GM23338 (cell line): ENCODE measurements at regions not wholly inside any gene's neighbourhood (a gene's known extent, or its start where the extent isn't known, plus 50 kb on each side); places are given as distances from the start of the nearest gene placed in this dataset.

Source experiments
- ATAC-seq: fragments of 200-7000 bp; cut with Tn5 transposase; 3 replicates; pipeline ENCODE4 v1.9.1; 2020
- DNase-seq: peaks from one replicate; pipeline ENCODE4 v3.0.0-alpha.2; 2015; ENCODE audit warnings: low spot score
- H2AFZ ChIP-seq: fragments of 200-600 bp; sonication (generic); 2 replicates; pipeline ENCODE4 v1.8.0; 2016; ENCODE audit warnings: antibody characterized with exemption, mild to moderate bottlenecking, moderate library complexity
- H3F3A ChIP-seq: fragments of 200-600 bp; sonication (generic); replicated peaks from 2 replicates; pipeline ENCODE4 v1.8.0; 2017; ENCODE audit warnings: antibody characterized with exemption, mixed run types, low read depth
- H3K27ac ChIP-seq: fragments of 200-600 bp; sonication (generic); 2 replicates; pipeline ENCODE4 v1.6.1; 2016; ENCODE audit warnings: low read depth
- H3K27me3 ChIP-seq: fragments of 200-600 bp; sonication (generic); 2 replicates; pipeline ENCODE4 v1.8.0; 2016; ENCODE audit warnings: mild to moderate bottlenecking, mixed run types, moderate library complexity; ENCODE audit not compliant: insufficient read depth
- H3K36me3 ChIP-seq: fragments of 200-600 bp; sonication (generic); 2 replicates; pipeline ENCODE4 v1.8.0; 2016; ENCODE audit warnings: mild to moderate bottlenecking; ENCODE audit not compliant: insufficient read depth
- H3K4me1 ChIP-seq: fragments of 200-600 bp; sonication (generic); 2 replicates; pipeline ENCODE4 v1.8.0; 2016; ENCODE audit warnings: mild to moderate bottlenecking, moderate library complexity; ENCODE audit not compliant: insufficient read depth
- H3K4me2 ChIP-seq: fragments of 200-600 bp; sonication (generic); 2 replicates; pipeline ENCODE4 v1.7.1; 2017; ENCODE audit warnings: mixed run types
- H3K4me3 ChIP-seq: fragments of 200-600 bp; sonication (generic); 2 replicates; pipeline ENCODE4 v1.6.1; 2016; ENCODE audit warnings: mixed run types
- H3K79me2 ChIP-seq: fragments of 200-600 bp; sonication (generic); replicated peaks from 2 replicates; pipeline ENCODE4 v1.8.0; 2017; ENCODE audit warnings: mild to moderate bottlenecking; ENCODE audit not compliant: insufficient read depth
- H3K9me2 ChIP-seq: fragments of 200-600 bp; sonication (generic); 2 replicates; pipeline ENCODE4 v1.8.0; 2017; ENCODE audit not compliant: insufficient read depth
- H4K20me1 ChIP-seq: fragments of 200-600 bp; sonication (generic); replicated peaks from 2 replicates; pipeline ENCODE4 v1.8.0; 2017; ENCODE audit warnings: mild to moderate bottlenecking; ENCODE audit not compliant: insufficient read depth
- H3K27ac Mint-ChIP-seq: 2 replicates; pipeline ENCODE4 v1.8.0; 2020; ENCODE audit warnings: inconsistent platforms, mild to moderate bottlenecking, moderate library complexity, mixed read lengths
- H3K27me3 Mint-ChIP-seq: 3 replicates; pipeline ENCODE4 v1.8.0; 2022; ENCODE audit warnings: low read depth, mild to moderate bottlenecking, moderate library complexity, mixed read lengths, inconsistent platforms; ENCODE audit not compliant: insufficient read depth, poor library complexity
- H3K36me3 Mint-ChIP-seq: 3 replicates; pipeline ENCODE4 v1.8.0; 2021; ENCODE audit warnings: low read depth, mild to moderate bottlenecking, inconsistent platforms, moderate library complexity, mixed read lengths
- H3K4me1 Mint-ChIP-seq: 3 replicates; pipeline ENCODE4 v1.8.0; 2020; ENCODE audit warnings: mild to moderate bottlenecking, inconsistent platforms, mixed read lengths
- H3K4me3 Mint-ChIP-seq: 3 replicates; pipeline ENCODE4 v1.8.0; 2021; ENCODE audit warnings: moderate library complexity, mild to moderate bottlenecking, inconsistent platforms, mixed read lengths
- H3K9me3 Mint-ChIP-seq: 3 replicates; pipeline ENCODE4 v1.8.0; 2020; ENCODE audit warnings: moderate library complexity, mild to moderate bottlenecking, inconsistent platforms, mixed read lengths
- CREB1 ChIP-seq: fragments of 250-450 bp; sonication (Bioruptor Pico); IDR thresholded peaks from 2 replicates; pipeline ENCODE4 v1.5.0; 2020; ENCODE audit warnings: low read depth, mild to moderate bottlenecking, moderate library complexity
- EZH2 ChIP-seq: fragments of 200-600 bp; sonication (generic); IDR thresholded peaks from one replicate; pipeline ENCODE4 v1.8.0; 2017; ENCODE audit warnings: antibody characterized with exemption, mild to moderate bottlenecking, low read depth; ENCODE audit not compliant: unreplicated experiment
- EZH2phosphoT487 ChIP-seq: fragments of 200-600 bp; sonication (generic); IDR thresholded peaks from one replicate; pipeline ENCODE4 v1.8.1; 2018; ENCODE audit warnings: antibody characterized with exemption; ENCODE audit not compliant: unreplicated experiment
- JUNB ChIP-seq: IDR thresholded peaks from one replicate; pipeline ENCODE4 v1.6.1; 2016; ENCODE audit warnings: antibody characterized with exemption; ENCODE audit not compliant: unreplicated experiment
- NANOG ChIP-seq: IDR thresholded peaks from 2 replicates; pipeline ENCODE4 v1.6.1; 2016; ENCODE audit warnings: antibody characterized with exemption, borderline replicate concordance
- POLR2AphosphoS5 ChIP-seq: IDR thresholded peaks from 2 replicates; pipeline ENCODE4 v1.6.1; 2016; ENCODE audit warnings: antibody characterized with exemption, low read depth
- STAT1 ChIP-seq: IDR thresholded peaks from one replicate; pipeline ENCODE4 v1.6.1; 2016; ENCODE audit warnings: antibody characterized with exemption; ENCODE audit not compliant: unreplicated experiment
- ZNF114 ChIP-seq: fragments of 250-450 bp; sonication (Bioruptor Pico); IDR thresholded peaks from 2 replicates; pipeline ENCODE4 v1.5.0; 2020; ENCODE audit warnings: mild to moderate bottlenecking, moderate library complexity
- ZNF331 ChIP-seq: fragments of 250-450 bp; sonication (Bioruptor Pico); IDR thresholded peaks from 2 replicates; pipeline ENCODE4 v1.5.0; 2020; ENCODE audit warnings: low read depth, mild to moderate bottlenecking, moderate library complexity
- TF ChIP-seq, protein P1 (sequence below): IDR thresholded peaks from 2 replicates; pipeline ENCODE4 v1.6.1; 2016; ENCODE audit warnings: antibody characterized with exemption
- TF ChIP-seq, protein P2 (sequence below): IDR thresholded peaks from one replicate; pipeline ENCODE4 v1.6.1; 2018; ENCODE audit warnings: antibody characterized with exemption; ENCODE audit not compliant: unreplicated experiment
- TF ChIP-seq, protein P3 (sequence below), 2 experiments: fragments of 200-600 bp in 1 of 2; sonication (generic) in 1 of 2; conservative IDR thresholded peaks; 2 replicates each; pipeline versions ENCODE4 v1.5.1 to v1.6.1; 2016 to 2017; ENCODE audit warnings: antibody characterized with exemption in 2 of 2, low read depth in 2 of 2, mild to moderate bottlenecking in 2 of 2, moderate library complexity in 1 of 2
- TF ChIP-seq, protein P4 (sequence below): fragments of 250-450 bp; sonication (Bioruptor Pico); IDR thresholded peaks from 2 replicates; pipeline ENCODE4 v1.5.0; 2020; ENCODE audit warnings: mild to moderate bottlenecking, moderate library complexity

DNA sequence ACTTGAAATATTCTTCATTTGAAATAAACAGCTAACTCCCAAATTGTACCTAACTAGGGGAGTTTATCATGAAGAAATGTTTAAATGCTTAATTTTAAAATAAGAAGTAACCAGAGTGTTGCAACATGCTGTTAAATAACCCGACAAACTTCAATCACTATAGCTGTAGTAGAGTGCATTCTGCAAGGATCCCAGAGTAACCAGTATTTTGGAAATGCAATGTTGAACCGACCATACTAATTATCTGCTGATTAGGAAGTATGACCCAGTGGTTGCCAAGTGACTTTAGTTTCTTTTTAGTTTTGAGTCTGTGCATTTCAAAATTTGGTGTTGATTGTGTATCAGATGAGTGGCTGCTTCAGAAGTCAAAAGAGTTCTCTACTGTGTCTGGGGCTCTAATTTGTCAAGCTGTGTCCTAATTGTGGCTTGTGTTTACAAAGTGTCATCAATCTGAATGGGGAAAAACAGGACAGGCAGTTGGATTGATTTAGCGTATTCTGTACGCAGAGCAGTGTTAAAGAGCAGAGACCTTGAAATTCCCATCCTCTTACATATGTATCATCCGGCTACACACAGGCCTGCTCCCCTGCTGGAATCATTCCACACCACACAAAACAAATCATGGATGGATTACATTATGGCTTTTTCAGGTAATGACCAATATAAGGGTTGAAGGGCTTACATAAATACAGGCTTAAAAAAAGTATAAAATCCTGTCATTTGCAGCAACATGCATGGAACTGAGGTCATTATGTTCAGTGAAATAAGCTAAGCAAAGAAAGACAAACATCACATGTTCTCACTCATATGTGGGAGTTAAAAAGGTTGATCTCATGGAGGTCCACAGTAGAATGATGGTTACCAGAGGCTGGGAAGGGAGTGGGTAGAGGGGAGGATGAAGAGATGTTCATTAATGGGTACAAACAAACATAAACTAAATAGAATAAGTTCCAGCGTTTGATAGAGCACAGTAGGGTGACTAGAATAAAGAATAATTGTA, 351.5 kb downstream of the KLF12 start:
- Mint-ChIP-seq H3K4me1 (no peaks in the 10 kb centered on the region), H3K9me3 (no peaks in the 10 kb centered on the region), H3K27me3 (no peaks in the 10 kb centered on the region), H3K4me3 (no peak overlapping the region), H3K27ac (no peak overlapping the region), H3K36me3 (no peaks in the 10 kb centered on the region)
- Histone ChIP-seq H4K20me1 (no peaks in the 10 kb centered on the region), H3K4me3 (no peak overlapping the region), H3F3A (no peaks in the 10 kb centered on the region), H3K9me2 (no peaks in the 10 kb centered on the region), H3K4me1 (no peaks in the 10 kb centered on the region), H3K79me2 (no peaks in the 10 kb centered on the region), H3K27me3 (no peaks in the 10 kb centered on the region), H3K27ac (no peak overlapping the region), H3K36me3 (no peaks in the 10 kb centered on the region), H3K4me2 (no peak overlapping the region), H2AFZ (no peak overlapping the region)
- no peak for DNase-seq
- ATAC-seq, result no peak
- TF ChIP-seq EZH2, result no peak
- TF ChIP-seq EZH2phosphoT487, result no peak
- no peak for TF ChIP-seq POLR2AphosphoS5
- no peak for TF ChIP-seq STAT1
- no peak for TF ChIP-seq JUNB
- no peak for TF ChIP-seq NANOG
- TF ChIP-seq, protein P1, sequence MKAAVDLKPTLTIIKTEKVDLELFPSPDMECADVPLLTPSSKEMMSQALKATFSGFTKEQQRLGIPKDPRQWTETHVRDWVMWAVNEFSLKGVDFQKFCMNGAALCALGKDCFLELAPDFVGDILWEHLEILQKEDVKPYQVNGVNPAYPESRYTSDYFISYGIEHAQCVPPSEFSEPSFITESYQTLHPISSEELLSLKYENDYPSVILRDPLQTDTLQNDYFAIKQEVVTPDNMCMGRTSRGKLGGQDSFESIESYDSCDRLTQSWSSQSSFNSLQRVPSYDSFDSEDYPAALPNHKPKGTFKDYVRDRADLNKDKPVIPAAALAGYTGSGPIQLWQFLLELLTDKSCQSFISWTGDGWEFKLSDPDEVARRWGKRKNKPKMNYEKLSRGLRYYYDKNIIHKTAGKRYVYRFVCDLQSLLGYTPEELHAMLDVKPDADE, result no peak
- TF ChIP-seq, protein P2, sequence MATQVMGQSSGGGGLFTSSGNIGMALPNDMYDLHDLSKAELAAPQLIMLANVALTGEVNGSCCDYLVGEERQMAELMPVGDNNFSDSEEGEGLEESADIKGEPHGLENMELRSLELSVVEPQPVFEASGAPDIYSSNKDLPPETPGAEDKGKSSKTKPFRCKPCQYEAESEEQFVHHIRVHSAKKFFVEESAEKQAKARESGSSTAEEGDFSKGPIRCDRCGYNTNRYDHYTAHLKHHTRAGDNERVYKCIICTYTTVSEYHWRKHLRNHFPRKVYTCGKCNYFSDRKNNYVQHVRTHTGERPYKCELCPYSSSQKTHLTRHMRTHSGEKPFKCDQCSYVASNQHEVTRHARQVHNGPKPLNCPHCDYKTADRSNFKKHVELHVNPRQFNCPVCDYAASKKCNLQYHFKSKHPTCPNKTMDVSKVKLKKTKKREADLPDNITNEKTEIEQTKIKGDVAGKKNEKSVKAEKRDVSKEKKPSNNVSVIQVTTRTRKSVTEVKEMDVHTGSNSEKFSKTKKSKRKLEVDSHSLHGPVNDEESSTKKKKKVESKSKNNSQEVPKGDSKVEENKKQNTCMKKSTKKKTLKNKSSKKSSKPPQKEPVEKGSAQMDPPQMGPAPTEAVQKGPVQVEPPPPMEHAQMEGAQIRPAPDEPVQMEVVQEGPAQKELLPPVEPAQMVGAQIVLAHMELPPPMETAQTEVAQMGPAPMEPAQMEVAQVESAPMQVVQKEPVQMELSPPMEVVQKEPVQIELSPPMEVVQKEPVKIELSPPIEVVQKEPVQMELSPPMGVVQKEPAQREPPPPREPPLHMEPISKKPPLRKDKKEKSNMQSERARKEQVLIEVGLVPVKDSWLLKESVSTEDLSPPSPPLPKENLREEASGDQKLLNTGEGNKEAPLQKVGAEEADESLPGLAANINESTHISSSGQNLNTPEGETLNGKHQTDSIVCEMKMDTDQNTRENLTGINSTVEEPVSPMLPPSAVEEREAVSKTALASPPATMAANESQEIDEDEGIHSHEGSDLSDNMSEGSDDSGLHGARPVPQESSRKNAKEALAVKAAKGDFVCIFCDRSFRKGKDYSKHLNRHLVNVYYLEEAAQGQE, result no peak
- TF ChIP-seq CREB1 (CRISPR knock-in tag), result no peak
- no peak for TF ChIP-seq ZNF331 (CRISPR knock-in tag)
- no peak for TF ChIP-seq ZNF114 (CRISPR knock-in tag)
- TF ChIP-seq, protein P3, sequence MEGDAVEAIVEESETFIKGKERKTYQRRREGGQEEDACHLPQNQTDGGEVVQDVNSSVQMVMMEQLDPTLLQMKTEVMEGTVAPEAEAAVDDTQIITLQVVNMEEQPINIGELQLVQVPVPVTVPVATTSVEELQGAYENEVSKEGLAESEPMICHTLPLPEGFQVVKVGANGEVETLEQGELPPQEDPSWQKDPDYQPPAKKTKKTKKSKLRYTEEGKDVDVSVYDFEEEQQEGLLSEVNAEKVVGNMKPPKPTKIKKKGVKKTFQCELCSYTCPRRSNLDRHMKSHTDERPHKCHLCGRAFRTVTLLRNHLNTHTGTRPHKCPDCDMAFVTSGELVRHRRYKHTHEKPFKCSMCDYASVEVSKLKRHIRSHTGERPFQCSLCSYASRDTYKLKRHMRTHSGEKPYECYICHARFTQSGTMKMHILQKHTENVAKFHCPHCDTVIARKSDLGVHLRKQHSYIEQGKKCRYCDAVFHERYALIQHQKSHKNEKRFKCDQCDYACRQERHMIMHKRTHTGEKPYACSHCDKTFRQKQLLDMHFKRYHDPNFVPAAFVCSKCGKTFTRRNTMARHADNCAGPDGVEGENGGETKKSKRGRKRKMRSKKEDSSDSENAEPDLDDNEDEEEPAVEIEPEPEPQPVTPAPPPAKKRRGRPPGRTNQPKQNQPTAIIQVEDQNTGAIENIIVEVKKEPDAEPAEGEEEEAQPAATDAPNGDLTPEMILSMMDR (conservative IDR thresholded peaks at IDR 0.05; ENCODE audit: low read depth in 2 of 2), result no peak
- TF ChIP-seq, protein P4, sequence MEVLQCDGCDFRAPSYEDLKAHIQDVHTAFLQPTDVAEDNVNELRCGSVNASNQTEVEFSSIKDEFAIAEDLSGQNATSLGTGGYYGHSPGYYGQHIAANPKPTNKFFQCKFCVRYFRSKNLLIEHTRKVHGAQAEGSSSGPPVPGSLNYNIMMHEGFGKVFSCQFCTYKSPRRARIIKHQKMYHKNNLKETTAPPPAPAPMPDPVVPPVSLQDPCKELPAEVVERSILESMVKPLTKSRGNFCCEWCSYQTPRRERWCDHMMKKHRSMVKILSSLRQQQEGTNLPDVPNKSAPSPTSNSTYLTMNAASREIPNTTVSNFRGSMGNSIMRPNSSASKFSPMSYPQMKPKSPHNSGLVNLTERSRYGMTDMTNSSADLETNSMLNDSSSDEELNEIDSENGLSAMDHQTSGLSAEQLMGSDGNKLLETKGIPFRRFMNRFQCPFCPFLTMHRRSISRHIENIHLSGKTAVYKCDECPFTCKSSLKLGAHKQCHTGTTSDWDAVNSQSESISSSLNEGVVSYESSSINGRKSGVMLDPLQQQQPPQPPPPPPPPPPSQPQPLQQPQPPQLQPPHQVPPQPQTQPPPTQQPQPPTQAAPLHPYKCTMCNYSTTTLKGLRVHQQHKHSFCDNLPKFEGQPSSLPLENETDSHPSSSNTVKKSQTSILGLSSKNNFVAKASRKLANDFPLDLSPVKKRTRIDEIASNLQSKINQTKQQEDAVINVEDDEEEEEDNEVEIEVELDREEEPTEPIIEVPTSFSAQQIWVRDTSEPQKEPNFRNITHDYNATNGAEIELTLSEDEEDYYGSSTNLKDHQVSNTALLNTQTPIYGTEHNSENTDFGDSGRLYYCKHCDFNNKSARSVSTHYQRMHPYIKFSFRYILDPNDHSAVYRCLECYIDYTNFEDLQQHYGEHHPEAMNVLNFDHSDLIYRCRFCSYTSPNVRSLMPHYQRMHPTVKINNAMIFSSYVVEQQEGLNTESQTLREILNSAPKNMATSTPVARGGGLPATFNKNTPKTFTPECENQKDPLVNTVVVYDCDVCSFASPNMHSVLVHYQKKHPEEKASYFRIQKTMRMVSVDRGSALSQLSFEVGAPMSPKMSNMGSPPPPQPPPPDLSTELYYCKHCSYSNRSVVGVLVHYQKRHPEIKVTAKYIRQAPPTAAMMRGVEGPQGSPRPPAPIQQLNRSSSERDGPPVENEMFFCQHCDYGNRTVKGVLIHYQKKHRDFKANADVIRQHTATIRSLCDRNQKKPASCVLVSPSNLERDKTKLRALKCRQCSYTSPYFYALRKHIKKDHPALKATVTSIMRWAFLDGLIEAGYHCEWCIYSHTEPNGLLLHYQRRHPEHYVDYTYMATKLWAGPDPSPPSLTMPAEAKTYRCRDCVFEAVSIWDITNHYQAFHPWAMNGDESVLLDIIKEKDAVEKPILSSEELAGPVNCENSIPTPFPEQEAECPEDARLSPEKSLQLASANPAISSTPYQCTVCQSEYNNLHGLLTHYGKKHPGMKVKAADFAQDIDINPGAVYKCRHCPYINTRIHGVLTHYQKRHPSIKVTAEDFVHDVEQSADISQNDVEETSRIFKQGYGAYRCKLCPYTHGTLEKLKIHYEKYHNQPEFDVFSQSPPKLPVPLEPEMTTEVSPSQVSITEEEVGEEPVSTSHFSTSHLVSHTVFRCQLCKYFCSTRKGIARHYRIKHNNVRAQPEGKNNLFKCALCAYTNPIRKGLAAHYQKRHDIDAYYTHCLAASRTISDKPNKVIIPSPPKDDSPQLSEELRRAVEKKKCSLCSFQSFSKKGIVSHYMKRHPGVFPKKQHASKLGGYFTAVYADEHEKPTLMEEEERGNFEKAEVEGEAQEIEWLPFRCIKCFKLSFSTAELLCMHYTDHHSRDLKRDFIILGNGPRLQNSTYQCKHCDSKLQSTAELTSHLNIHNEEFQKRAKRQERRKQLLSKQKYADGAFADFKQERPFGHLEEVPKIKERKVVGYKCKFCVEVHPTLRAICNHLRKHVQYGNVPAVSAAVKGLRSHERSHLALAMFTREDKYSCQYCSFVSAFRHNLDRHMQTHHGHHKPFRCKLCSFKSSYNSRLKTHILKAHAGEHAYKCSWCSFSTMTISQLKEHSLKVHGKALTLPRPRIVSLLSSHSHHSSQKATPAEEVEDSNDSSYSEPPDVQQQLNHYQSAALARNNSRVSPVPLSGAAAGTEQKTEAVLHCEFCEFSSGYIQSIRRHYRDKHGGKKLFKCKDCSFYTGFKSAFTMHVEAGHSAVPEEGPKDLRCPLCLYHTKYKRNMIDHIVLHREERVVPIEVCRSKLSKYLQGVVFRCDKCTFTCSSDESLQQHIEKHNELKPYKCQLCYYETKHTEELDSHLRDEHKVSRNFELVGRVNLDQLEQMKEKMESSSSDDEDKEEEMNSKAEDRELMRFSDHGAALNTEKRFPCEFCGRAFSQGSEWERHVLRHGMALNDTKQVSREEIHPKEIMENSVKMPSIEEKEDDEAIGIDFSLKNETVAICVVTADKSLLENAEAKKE (CRISPR knock-in tag), result no peak
